Upper lobe of left lung (tissue), 4 donors: ENCODE measurements at regions not wholly inside any gene's neighbourhood (a gene's known extent, or its start where the extent isn't known, plus 50 kb on each side); places are given as distances from the start of the nearest gene placed in this dataset.

ENCODE experiments used
- POLR2A ChIP-seq, 4 donors: fragments of 450-650 bp; IDR thresholded peaks; one replicate each; pipeline ENCODE4 v1.5.1; 2016 to 2017; ENCODE audit warnings: antibody characterized with exemption in 4 of 4, mild to moderate bottlenecking in 2 of 4
- POLR2AphosphoS5 ChIP-seq, 2 donors: sonication (generic); formaldehyde crosslinking; IDR thresholded peaks; one replicate each; pipeline ENCODE4 v1.5.1; 2017; ENCODE audit warnings: antibody characterized with exemption in 2 of 2
- TF ChIP-seq, protein P1 (sequence below), 6 experiments: fragments of 450-650 bp in 4 of 6; fragments of 200-600 bp in 2 of 6; sonication (generic) in 2 of 6; IDR thresholded peaks; one replicate each; pipeline ENCODE4 v1.5.1; 2016 to 2019; ENCODE audit warnings: antibody characterized with exemption in 6 of 6

- TF ChIP-seq, protein P1, sequence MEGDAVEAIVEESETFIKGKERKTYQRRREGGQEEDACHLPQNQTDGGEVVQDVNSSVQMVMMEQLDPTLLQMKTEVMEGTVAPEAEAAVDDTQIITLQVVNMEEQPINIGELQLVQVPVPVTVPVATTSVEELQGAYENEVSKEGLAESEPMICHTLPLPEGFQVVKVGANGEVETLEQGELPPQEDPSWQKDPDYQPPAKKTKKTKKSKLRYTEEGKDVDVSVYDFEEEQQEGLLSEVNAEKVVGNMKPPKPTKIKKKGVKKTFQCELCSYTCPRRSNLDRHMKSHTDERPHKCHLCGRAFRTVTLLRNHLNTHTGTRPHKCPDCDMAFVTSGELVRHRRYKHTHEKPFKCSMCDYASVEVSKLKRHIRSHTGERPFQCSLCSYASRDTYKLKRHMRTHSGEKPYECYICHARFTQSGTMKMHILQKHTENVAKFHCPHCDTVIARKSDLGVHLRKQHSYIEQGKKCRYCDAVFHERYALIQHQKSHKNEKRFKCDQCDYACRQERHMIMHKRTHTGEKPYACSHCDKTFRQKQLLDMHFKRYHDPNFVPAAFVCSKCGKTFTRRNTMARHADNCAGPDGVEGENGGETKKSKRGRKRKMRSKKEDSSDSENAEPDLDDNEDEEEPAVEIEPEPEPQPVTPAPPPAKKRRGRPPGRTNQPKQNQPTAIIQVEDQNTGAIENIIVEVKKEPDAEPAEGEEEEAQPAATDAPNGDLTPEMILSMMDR (IDR thresholded peaks at IDR 0.05), result no peak
- TF ChIP-seq POLR2A (IDR thresholded peaks at IDR 0.05) (no peak), POLR2AphosphoS5 (IDR thresholded peaks at IDR 0.05) (no peak)
These were observed 151.8 kb upstream of the KCND3 start for GRCh38 chr1:112141301-112141700.
